AG09309 (cell line): ENCODE measurements at regions not wholly inside any gene's neighbourhood (a gene's known extent, or its start where the extent isn't known, plus 50 kb on each side); places are given as distances from the start of the nearest gene placed in this dataset.
"Not testable (repeated sequence)": the region's sequence is repeated elsewhere in the genome, so short reads cannot be mapped to it uniquely, and the experiment has no call there.

ENCODE experiments used
- DNase-seq: peaks from one replicate; pipeline ENCODE4 v3.0.0-alpha.2; 2010; ENCODE audit warnings: low read depth
- H3K4me3 ChIP-seq: 2 replicates; pipeline ENCODE4 v1.5.1; 2011; ENCODE audit warnings: mild to moderate bottlenecking, low read depth, low read length, moderate library complexity; ENCODE audit not compliant: control insufficient read depth
- TF ChIP-seq, protein P1 (sequence below): IDR thresholded peaks from 2 replicates; pipeline ENCODE4 v1.5.1; 2011; ENCODE audit warnings: mild to moderate bottlenecking, low read depth, low read length, inconsistent platforms; ENCODE audit not compliant: insufficient read depth, control insufficient read depth; ENCODE audit errors: missing control alignments

DNA sequence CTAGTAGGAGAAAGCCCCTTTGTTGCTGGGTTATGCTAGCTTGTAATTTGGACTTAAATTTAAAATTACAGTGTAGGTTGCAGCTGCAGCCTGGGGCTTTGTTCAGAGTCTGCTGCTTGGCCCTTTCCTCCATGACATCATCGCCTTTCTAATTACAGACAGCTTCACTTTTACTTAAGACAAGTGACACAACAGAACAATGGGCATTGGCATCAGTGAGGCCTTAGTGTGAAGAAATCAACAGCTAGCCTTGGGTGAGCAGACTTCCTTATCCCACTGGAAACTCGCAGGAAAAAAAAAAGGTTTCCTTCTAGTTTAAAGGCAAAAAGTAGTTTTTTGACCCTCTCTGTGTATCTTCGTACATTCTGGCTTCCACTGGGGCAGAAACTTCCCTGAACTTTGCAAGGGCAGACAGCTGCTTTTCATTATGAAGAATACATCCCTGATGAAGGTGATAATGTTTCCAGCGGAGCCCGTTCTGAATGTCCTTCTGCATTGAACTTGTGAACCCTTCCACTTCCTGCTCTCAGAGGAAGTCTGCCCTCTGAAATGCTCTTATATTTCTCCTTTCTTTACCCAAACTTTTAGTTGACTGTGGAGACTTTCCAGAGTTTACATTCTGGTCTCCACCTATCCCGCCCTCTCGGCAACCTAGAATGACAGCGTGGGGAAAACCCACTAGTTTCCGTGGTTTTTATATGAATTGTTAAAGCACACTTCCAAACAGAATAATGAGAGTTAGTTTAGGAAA, 123.2 kb upstream of the FAM9C start:
- TF ChIP-seq, protein P1, sequence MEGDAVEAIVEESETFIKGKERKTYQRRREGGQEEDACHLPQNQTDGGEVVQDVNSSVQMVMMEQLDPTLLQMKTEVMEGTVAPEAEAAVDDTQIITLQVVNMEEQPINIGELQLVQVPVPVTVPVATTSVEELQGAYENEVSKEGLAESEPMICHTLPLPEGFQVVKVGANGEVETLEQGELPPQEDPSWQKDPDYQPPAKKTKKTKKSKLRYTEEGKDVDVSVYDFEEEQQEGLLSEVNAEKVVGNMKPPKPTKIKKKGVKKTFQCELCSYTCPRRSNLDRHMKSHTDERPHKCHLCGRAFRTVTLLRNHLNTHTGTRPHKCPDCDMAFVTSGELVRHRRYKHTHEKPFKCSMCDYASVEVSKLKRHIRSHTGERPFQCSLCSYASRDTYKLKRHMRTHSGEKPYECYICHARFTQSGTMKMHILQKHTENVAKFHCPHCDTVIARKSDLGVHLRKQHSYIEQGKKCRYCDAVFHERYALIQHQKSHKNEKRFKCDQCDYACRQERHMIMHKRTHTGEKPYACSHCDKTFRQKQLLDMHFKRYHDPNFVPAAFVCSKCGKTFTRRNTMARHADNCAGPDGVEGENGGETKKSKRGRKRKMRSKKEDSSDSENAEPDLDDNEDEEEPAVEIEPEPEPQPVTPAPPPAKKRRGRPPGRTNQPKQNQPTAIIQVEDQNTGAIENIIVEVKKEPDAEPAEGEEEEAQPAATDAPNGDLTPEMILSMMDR = no peak
- no peak overlapping the region for H3K4me3 ChIP-seq
- DNase-seq = peak; percentile 13

GRCh38 chrX:13165266-13166189, 121.1 kb upstream of the FAM9C start:
- TF ChIP-seq, protein P1 = no peak

GRCh38 chrX:13164611-13165010, 120.2 kb upstream of the FAM9C start:
- no peak overlapping the region for H3K4me3 ChIP-seq
- TF ChIP-seq, protein P1 = no peak
- no peak for DNase-seq

More at GRCh38 chrX:13165266-13166189, 121.1 kb upstream of the FAM9C start:
- DNase-seq = no peak
- H3K4me3 ChIP-seq = no peak overlapping the region

DNA sequence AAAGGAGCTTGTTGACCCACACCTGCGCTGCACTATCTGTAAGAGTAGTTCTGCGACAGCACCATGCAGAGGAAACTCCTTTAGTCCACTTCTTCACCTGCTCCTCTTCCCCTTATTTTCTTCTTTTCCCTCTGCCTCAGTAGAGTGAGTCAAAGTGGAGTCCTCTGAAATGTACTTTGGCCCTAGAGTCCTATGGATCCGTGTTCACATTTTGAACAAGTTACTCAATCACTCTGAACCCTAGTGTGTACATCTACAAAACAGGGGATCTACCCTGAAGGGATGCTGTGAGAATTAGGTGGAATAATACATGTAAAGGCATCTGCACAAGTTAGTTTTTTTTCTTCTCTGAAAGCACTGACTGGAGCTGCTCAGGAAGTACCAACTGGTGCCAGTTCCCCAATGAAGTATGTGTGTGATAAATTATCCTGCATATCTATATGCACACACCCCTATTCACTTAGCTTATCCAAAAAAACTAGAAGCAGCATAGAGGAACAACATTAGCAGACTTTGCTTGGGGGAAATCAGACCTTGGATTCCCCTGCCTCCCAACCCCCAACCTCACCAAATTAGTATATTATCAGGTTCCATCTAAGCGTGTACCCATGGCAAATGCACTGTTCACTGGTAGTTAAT, 118.5 kb upstream of the FAM9C start:
- TF ChIP-seq, protein P1 = no peak
- DNase-seq = no peak
- no peak overlapping the region for H3K4me3 ChIP-seq

DNA sequence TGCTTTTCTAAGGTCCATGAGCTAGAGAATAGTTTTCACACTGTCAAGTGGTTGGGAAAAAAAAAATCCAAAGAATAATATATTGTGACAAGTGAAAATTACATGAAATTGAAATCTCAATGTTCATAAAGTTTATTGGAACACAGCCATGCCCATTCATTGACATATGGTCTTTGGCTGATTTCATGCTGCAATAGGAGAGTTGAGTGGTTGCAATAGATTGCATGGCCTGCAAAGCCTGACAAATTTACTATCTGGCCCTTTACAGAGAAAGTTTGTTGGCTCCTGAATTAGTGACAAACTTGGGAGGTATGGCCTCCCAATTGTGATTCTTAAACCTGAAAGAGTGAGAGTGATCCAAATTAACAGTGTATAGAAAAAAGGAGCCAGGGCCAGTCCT, 115.5 kb upstream of the FAM9C start:
- H3K4me3 ChIP-seq = no peak overlapping the region
- TF ChIP-seq, protein P1 = no peak
- no peak for DNase-seq

DNA sequence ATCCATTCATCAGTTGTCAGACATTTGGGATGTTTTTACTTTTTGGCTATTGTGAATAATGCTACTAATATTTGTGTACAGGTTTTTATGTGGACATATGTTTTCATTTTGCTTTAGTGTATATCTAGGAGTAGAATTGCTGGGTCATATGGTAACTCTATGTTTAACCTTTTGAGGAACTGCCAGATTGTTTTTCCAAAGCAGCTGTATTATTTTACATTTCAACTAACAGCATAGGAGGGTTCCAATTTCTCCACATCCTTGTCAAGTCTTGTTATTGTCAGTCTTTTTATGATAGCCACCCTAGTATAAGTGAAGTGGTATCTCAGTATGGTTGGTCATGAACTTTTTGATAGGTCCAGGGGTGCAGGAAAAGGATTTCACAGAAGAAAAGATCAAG, 114.5 kb upstream of the FAM9C start:
- TF ChIP-seq, protein P1 = no peak
- DNase-seq = no peak
- no peak overlapping the region for H3K4me3 ChIP-seq

DNA sequence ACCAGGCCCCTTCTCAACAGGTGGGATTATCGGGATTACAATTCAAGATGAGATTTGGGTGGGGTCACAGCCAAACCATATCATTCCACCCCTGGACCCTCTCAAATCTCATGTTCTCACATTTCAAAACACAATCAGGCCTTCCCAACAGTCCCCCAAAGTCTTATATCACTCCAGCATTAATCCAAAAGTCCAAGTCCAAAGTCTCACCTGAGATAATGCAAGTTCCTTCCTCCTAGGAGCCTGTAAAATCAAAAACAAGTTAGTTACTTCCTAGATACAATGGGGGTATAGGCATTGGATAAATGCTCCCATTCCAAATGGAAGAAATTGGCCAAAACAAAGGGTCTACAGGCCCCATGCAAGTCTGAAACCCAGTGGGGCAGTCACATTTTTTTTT, 111.1 kb upstream of the FAM9C start:
- H3K4me3 ChIP-seq, DNase-seq: not testable (repeated sequence)
